ENCODE measurements at regions not wholly inside any gene's neighbourhood (a gene's known extent, or its start where the extent isn't known, plus 50 kb on each side); places are given as distances from the start of the nearest gene placed in this dataset.

- TF ChIP-seq POLR2A (IDR thresholded peaks at IDR 0.05; ENCODE audit: low read depth) (no peak), CTCF (IDR thresholded peaks at IDR 0.05) (no peak), POLR2AphosphoS5 (IDR thresholded peaks at IDR 0.05) (no peak)
Observed at GRCh38 chr9:13967438-13967837, 346.5 kb downstream of the NFIB start.

Measured in esophagus muscularis mucosa (tissue), 3 donors.